Panc1 (cell line): ENCODE measurements at regions not wholly inside any gene's neighbourhood (a gene's known extent, or its start where the extent isn't known, plus 50 kb on each side); places are given as distances from the start of the nearest gene placed in this dataset.

Source experiments
- ATAC-seq: fragments of 200-7000 bp; cut with Tn5 transposase; 2 replicates; pipeline ENCODE4 v1.9.1; 2020; ENCODE audit warnings: mild to moderate bottlenecking, moderate library complexity
- BruUV-seq: library from RNA; stranded (reverse); fragments of 400-500 nt; replicated peaks from 2 replicates; lab custom pipeline; 2021; lab: Mats Ljungman, UMichigan
- CTCF ChIA-PET: fragments of 300-600 bp; sonication (Branson Sonifier 250); formaldehyde crosslinking; loops from one replicate; lab custom pipeline; 2022; ENCODE audit warnings: antibody characterized with exemption; lab: Charles Lee
- POLR2A ChIA-PET: fragments of 300-600 bp; sonication (Branson Sonifier 250); formaldehyde crosslinking; loops from one replicate; lab custom pipeline; 2022; ENCODE audit warnings: antibody characterized with exemption; lab: Charles Lee
- DNase-seq: peaks from one replicate; pipeline ENCODE4 v3.0.0-alpha.2; 2010; ENCODE audit warnings: low read depth, low spot score
- H3K27ac ChIP-seq: 2 replicates; pipeline ENCODE4 v1.5.1; 2011; ENCODE audit warnings: mild to moderate bottlenecking, low read length, inconsistent platforms
- H3K27me3 ChIP-seq: fragments of 200-500 bp; sonication (Bioruptor generic); 2 replicates; pipeline ENCODE4 v1.6.0; 2014; ENCODE audit warnings: low read length, inconsistent platforms; ENCODE audit not compliant: control insufficient read depth, insufficient read depth
- H3K36me3 ChIP-seq: fragments of 200-500 bp; sonication (Bioruptor generic); 2 replicates; pipeline ENCODE4 v1.5.1; 2014; ENCODE audit warnings: inconsistent platforms, mild to moderate bottlenecking, low read length, moderate library complexity; ENCODE audit not compliant: control insufficient read depth, insufficient read depth
- H3K4me1 ChIP-seq: 2 replicates; pipeline ENCODE4 v1.5.1; 2011; ENCODE audit warnings: inconsistent platforms, mild to moderate bottlenecking, low read length, moderate library complexity; ENCODE audit not compliant: control insufficient read depth, insufficient read depth
- H3K4me3 ChIP-seq, 2 experiments: 2 replicates each; pipeline ENCODE4 v1.5.1; 2011 to 2012; ENCODE audit warnings: low read depth in 2 of 2, low read length in 2 of 2, mild to moderate bottlenecking in 2 of 2, inconsistent platforms in 1 of 2, moderate library complexity in 1 of 2
- H3K9me3 ChIP-seq: fragments of 200-500 bp; sonication (Bioruptor generic); 2 replicates; pipeline ENCODE4 v1.5.1; 2014; ENCODE audit warnings: low read depth, mild to moderate bottlenecking, inconsistent platforms, low read length, moderate library complexity; ENCODE audit not compliant: control insufficient read depth, insufficient read depth
- CTCF ChIP-seq: fragments of 450-650 bp; IDR thresholded peaks from 2 replicates; pipeline ENCODE4 v1.5.1; 2017; ENCODE audit warnings: mild to moderate bottlenecking
- POLR2AphosphoS5 ChIP-seq: IDR thresholded peaks from 2 replicates; pipeline ENCODE4 v1.6.1; 2012; ENCODE audit warnings: mild to moderate bottlenecking, low read depth, low read length, moderate library complexity
- REST ChIP-seq, 2 experiments: IDR thresholded peaks; 2 replicates each; pipeline ENCODE4 v1.6.1; 2011 to 2012; ENCODE audit warnings: low read depth in 2 of 2, control low read depth in 1 of 2, low read length in 1 of 2, mild to moderate bottlenecking in 1 of 2, moderate library complexity in 1 of 2; ENCODE audit not compliant: insufficient read depth in 1 of 2
- SIN3A ChIP-seq: IDR thresholded peaks from 2 replicates; pipeline ENCODE4 v1.6.1; 2012; ENCODE audit warnings: low read depth, mild to moderate bottlenecking, low read length, moderate library complexity, borderline replicate concordance; ENCODE audit not compliant: insufficient read depth
- TCF7L2 ChIP-seq: IDR thresholded peaks from 2 replicates; pipeline ENCODE4 v1.6.1; 2011; ENCODE audit warnings: mild to moderate bottlenecking, low read depth, low read length, inconsistent platforms
- in situ Hi-C: cut with HindIII; loops from 2 replicates; pipeline ENCODE4 v1.10.0; 2016; ENCODE audit warnings: low sequenced_read_pairs, low pct_unique_long_range_greater_than_20kb
- intact Hi-C: fragments of 100-400 bp; cut with micrococcal nuclease; formaldehyde crosslinking; loops from one replicate; pipeline ENCODE4 v1.10.0; 2022; ENCODE audit not compliant: unreplicated experiment

GRCh38 chr4:104382961-104383360 is 111.7 kb downstream of the CXXC4 start:
- no peak for TF ChIP-seq POLR2AphosphoS5
- TF ChIP-seq REST (IDR thresholded peaks at IDR 0.05; ENCODE audit: insufficient read depth in 1 of 2, low read depth in 2 of 2, low read length in 1 of 2), result no peak
- no peak for TF ChIP-seq SIN3A
- no peak for TF ChIP-seq CTCF
- no peak for TF ChIP-seq TCF7L2
- in situ Hi-C loops, result no loop called here
- CTCF ChIA-PET, result no interaction called here
- no peak for ATAC-seq
- intact Hi-C loops, result no loop called here
- BruUV-seq, result no TSS peak
- DNase-seq, result no peak
- H3K36me3 ChIP-seq, result no peaks in the 10 kb centered on the region
- H3K27me3 ChIP-seq, result no peaks in the 10 kb centered on the region
- H3K9me3 ChIP-seq, result no peaks in the 10 kb centered on the region
- POLR2A ChIA-PET, result no interaction called here
- no peak overlapping the region for H3K27ac ChIP-seq
- no peak overlapping the region for H3K4me3 ChIP-seq
- no peaks in the 10 kb centered on the region for H3K4me1 ChIP-seq

GRCh38 chr4:104381729-104382128 is 113.0 kb downstream of the CXXC4 start:
- in situ Hi-C loops, result no loop called here
- H3K27me3 ChIP-seq, result no peaks in the 10 kb centered on the region
- no peaks in the 10 kb centered on the region for H3K36me3 ChIP-seq
- CTCF ChIA-PET, result no interaction called here
- DNase-seq (no peak), ATAC-seq (no peak)
- intact Hi-C loops, result no loop called here
- H3K4me1 ChIP-seq, result no peaks in the 10 kb centered on the region
- TF ChIP-seq POLR2AphosphoS5 (no peak), SIN3A (no peak), REST (IDR thresholded peaks at IDR 0.05; ENCODE audit: insufficient read depth in 1 of 2, low read depth in 2 of 2, low read length in 1 of 2) (no peak), CTCF (no peak), TCF7L2 (no peak)
- no peak overlapping the region for H3K27ac ChIP-seq
- BruUV-seq, result no TSS peak
- H3K4me3 ChIP-seq, result no peak overlapping the region
- no peaks in the 10 kb centered on the region for H3K9me3 ChIP-seq
- POLR2A ChIA-PET, result interaction anchor here (0.7 kb wide), 1 partner anchor 22 kb away, joined by 3 read pairs; no protein-coding TSS in a partner anchor
